IMR-90 (cell line): ENCODE measurements at regions not wholly inside any gene's neighbourhood (a gene's known extent, or its start where the extent isn't known, plus 50 kb on each side); places are given as distances from the start of the nearest gene placed in this dataset.

Experiments
- ATAC-seq: fragments of 200-7000 bp; cut with Tn5 transposase; 2 replicates; pipeline ENCODE4 v1.9.1; 2020; ENCODE audit warnings: low read depth, mild to moderate bottlenecking, moderate library complexity
- BruUV-seq: library from RNA; stranded (reverse); fragments of 400-500 nt; replicated peaks from 2 replicates; lab custom pipeline; 2021; lab: Mats Ljungman, UMichigan
- CTCF ChIA-PET: fragments of 300-600 bp; formaldehyde crosslinking; extraction: SDS; loops from one replicate; lab custom pipeline; 2021; ENCODE audit warnings: antibody characterized with exemption; lab: Yijun Ruan, JAX
- POLR2A ChIA-PET: fragments of 300-600 bp; sonication (Branson Sonifier 250); formaldehyde crosslinking; loops from one replicate; lab custom pipeline; 2022; ENCODE audit warnings: antibody characterized with exemption; ENCODE audit not compliant: unreplicated experiment; lab: Charles Lee
- DNase-seq: peaks from one replicate; pipeline ENCODE4 v3.0.0; 2013
- H2AFZ ChIP-seq: replicated peaks from 2 replicates; pipeline ENCODE3; 2013; ENCODE audit warnings: low read length, mild to moderate bottlenecking; ENCODE audit not compliant: poor library complexity
- H2AK5ac ChIP-seq: 2 replicates; pipeline ENCODE4 v1.6.1; 2013; ENCODE audit warnings: low read depth, low read length, inconsistent platforms
- H2AK9ac ChIP-seq: replicated peaks from 2 replicates; pipeline ENCODE3; 2013; ENCODE audit warnings: mild to moderate bottlenecking, low read depth, low read length, moderate library complexity; ENCODE audit not compliant: poor library complexity
- H2BK120ac ChIP-seq: 2 replicates; pipeline ENCODE4 v1.6.1; 2013; ENCODE audit warnings: low read depth, low read length, inconsistent platforms
- H2BK15ac ChIP-seq: 3 replicates; pipeline ENCODE4 v1.6.1; 2013; ENCODE audit warnings: low read depth, low read length, inconsistent platforms
- H2BK20ac ChIP-seq: 2 replicates; pipeline ENCODE4 v1.6.1; 2013; ENCODE audit warnings: low read depth, mild to moderate bottlenecking, inconsistent platforms, low read length, moderate library complexity
- H2BK5ac ChIP-seq: 2 replicates; pipeline ENCODE4 v1.6.1; 2013; ENCODE audit warnings: mild to moderate bottlenecking, low read depth, low read length, inconsistent platforms; ENCODE audit not compliant: poor library complexity, severe bottlenecking
- H3K14ac ChIP-seq: replicated peaks from 2 replicates; pipeline ENCODE4 v1.6.1; 2013; ENCODE audit warnings: low read depth, low read length, inconsistent platforms
- H3K18ac ChIP-seq: 2 replicates; pipeline ENCODE4 v1.6.1; 2013; ENCODE audit warnings: low read depth, low read length, control low read depth
- H3K23ac ChIP-seq: 2 replicates; pipeline ENCODE4 v1.6.1; 2013; ENCODE audit warnings: low read depth, low read length, inconsistent platforms
- H3K27ac ChIP-seq: 2 replicates; pipeline ENCODE4 v1.5.1; 2013; ENCODE audit warnings: mild to moderate bottlenecking, control low read depth, low read length; ENCODE audit not compliant: insufficient read depth
- H3K27me3 ChIP-seq: 2 replicates; pipeline ENCODE4 v1.6.1; 2013; ENCODE audit warnings: low read length; ENCODE audit not compliant: control insufficient read depth, insufficient read depth
- H3K36me3 ChIP-seq: 2 replicates; pipeline ENCODE4 v1.6.1; 2013; ENCODE audit warnings: low read length, mixed read lengths; ENCODE audit not compliant: control insufficient read depth, insufficient read depth
- H3K4ac ChIP-seq: 2 replicates; pipeline ENCODE4 v1.6.1; 2013; ENCODE audit warnings: low read depth, low read length, inconsistent platforms
- H3K4me1 ChIP-seq: 2 replicates; pipeline ENCODE4 v1.6.1; 2013; ENCODE audit warnings: low read length, mixed read lengths; ENCODE audit not compliant: control insufficient read depth, insufficient read depth
- H3K4me2 ChIP-seq: 2 replicates; pipeline ENCODE4 v1.6.1; 2013; ENCODE audit warnings: low read depth, mild to moderate bottlenecking, control low read depth, low read length, moderate library complexity
- H3K4me3 ChIP-seq: 2 replicates; pipeline ENCODE4 v1.5.1; 2013; ENCODE audit warnings: low read depth, mild to moderate bottlenecking, control low read depth, low read length, moderate library complexity; ENCODE audit not compliant: insufficient read depth
- H3K56ac ChIP-seq: 2 replicates; pipeline ENCODE4 v1.6.1; 2013; ENCODE audit warnings: low read length, inconsistent platforms; ENCODE audit not compliant: insufficient read depth; ENCODE audit errors: extremely low read depth
- H3K79me1 ChIP-seq, 2 experiments: 2 replicates each; pipeline ENCODE4 v1.6.1; 2013; ENCODE audit warnings: low read length in 2 of 2, inconsistent platforms in 1 of 2, low read depth in 1 of 2
- H3K9ac ChIP-seq: 2 replicates; pipeline ENCODE4 v1.6.1; 2013; ENCODE audit warnings: low read depth, low read length, control low read depth
- H3K9me1 ChIP-seq: 2 replicates; pipeline ENCODE4 v1.6.1; 2013; ENCODE audit warnings: low read length, inconsistent platforms; ENCODE audit not compliant: insufficient read depth
- H3K9me3 ChIP-seq: 2 replicates; pipeline ENCODE4 v1.6.1; 2013; ENCODE audit warnings: low read length; ENCODE audit not compliant: control insufficient read depth, insufficient read depth
- H4K20me1 ChIP-seq: 2 replicates; pipeline ENCODE4 v1.6.1; 2013; ENCODE audit warnings: low read length, inconsistent platforms; ENCODE audit not compliant: insufficient read depth
- H4K5ac ChIP-seq: 2 replicates; pipeline ENCODE4 v1.6.1; 2013; ENCODE audit warnings: mild to moderate bottlenecking, low read depth, low read length, control low read depth
- H4K8ac ChIP-seq, 2 experiments: 2 replicates each; pipeline ENCODE4 v1.6.1; 2013; ENCODE audit warnings: low read depth in 2 of 2, low read length in 2 of 2, control low read depth in 1 of 2, inconsistent platforms in 1 of 2
- H4K91ac ChIP-seq: 2 replicates; pipeline ENCODE4 v1.6.1; 2013; ENCODE audit warnings: low read depth, low read length, inconsistent platforms; ENCODE audit not compliant: insufficient read depth
- BHLHE40 ChIP-seq: fragments of 150-350 bp; IDR thresholded peaks from 2 replicates; pipeline ENCODE4 v1.6.1; 2016; ENCODE audit warnings: mild to moderate bottlenecking, low read depth, low read length
- CHD1 ChIP-seq: IDR thresholded peaks from 2 replicates; pipeline ENCODE4 v1.6.1; 2012; ENCODE audit warnings: low read depth, low read length, improper control_type of control experiment
- CTCF ChIP-seq: conservative IDR thresholded peaks from 2 replicates; pipeline ENCODE4 v1.5.1; 2012; ENCODE audit warnings: mild to moderate bottlenecking, low read depth, low read length, improper control_type of control experiment
- ELK1 ChIP-seq: fragments of 150-350 bp; IDR thresholded peaks from 2 replicates; pipeline ENCODE4 v1.6.1; 2016; ENCODE audit warnings: low read depth, mild to moderate bottlenecking, low read length, moderate library complexity, borderline replicate concordance
- FOS ChIP-seq: fragments of 150-350 bp; IDR thresholded peaks from 2 replicates; pipeline ENCODE4 v1.6.1; 2016; ENCODE audit warnings: low read depth, low read length
- MAFK ChIP-seq: IDR thresholded peaks from 2 replicates; pipeline ENCODE4 v1.6.1; 2012; ENCODE audit warnings: low read depth, low read length, improper control_type of control experiment
- MAZ ChIP-seq: IDR thresholded peaks from 2 replicates; pipeline ENCODE4 v1.6.1; 2012; ENCODE audit warnings: low read depth, mild to moderate bottlenecking, low read length, improper control_type of control experiment, moderate library complexity, borderline replicate concordance
- MXI1 ChIP-seq: IDR thresholded peaks from 2 replicates; pipeline ENCODE4 v1.6.1; 2012; ENCODE audit warnings: low read depth, mild to moderate bottlenecking, low read length, moderate library complexity, borderline replicate concordance
- NFE2L2 ChIP-seq: fragments of 150-350 bp; IDR thresholded peaks from 2 replicates; pipeline ENCODE4 v1.6.1; 2016; ENCODE audit warnings: low read depth, mild to moderate bottlenecking, low read length
- POLR2A ChIP-seq: IDR thresholded peaks from 2 replicates; pipeline ENCODE4 v1.6.1; 2012; ENCODE audit warnings: mild to moderate bottlenecking, low read depth, low read length
- RAD21 ChIP-seq: IDR thresholded peaks from 2 replicates; pipeline ENCODE4 v1.6.1; 2012; ENCODE audit warnings: low read length, improper control_type of control experiment
- RCOR1 ChIP-seq: IDR thresholded peaks from 2 replicates; pipeline ENCODE4 v1.6.1; 2012; ENCODE audit warnings: mild to moderate bottlenecking, low read length, improper control_type of control experiment; ENCODE audit not compliant: insufficient replicate concordance
- RFX5 ChIP-seq: IDR thresholded peaks from 2 replicates; pipeline ENCODE4 v1.8.0; 2012; ENCODE audit warnings: low read depth, mild to moderate bottlenecking, low read length, moderate library complexity
- SMC3 ChIP-seq: fragments of 150-350 bp; IDR thresholded peaks from 2 replicates; pipeline ENCODE4 v1.6.1; 2016; ENCODE audit warnings: low read depth, mild to moderate bottlenecking, antibody characterized with exemption, low read length, moderate library complexity
- WGBS, 2 experiments: methylation state at CpG; one replicate each; pipeline versions ENCODE4 v1.1.5 to v1.1.7; 2013; ENCODE audit warnings: missing lambda C conversion rate in 2 of 2; ENCODE audit not compliant: insufficient read length in 1 of 2; ENCODE audit errors: extremely low coverage in 2 of 2; 5-methylcytosine and 5-hydroxymethylcytosine counted together
- dilution Hi-C: fragments of 300-500 bp; cut with HindIII; formaldehyde crosslinking; loops from one replicate; pipeline ENCODE4 v1.14.3; 2018; ENCODE audit warnings: low sequenced_read_pairs; ENCODE audit not compliant: unreplicated experiment
- in situ Hi-C: fragments of 300-500 bp; cut with MboI; formaldehyde crosslinking; loops from 3 replicates; pipeline ENCODE4 v1.14.3; 2019; ENCODE audit warnings: low sequenced_read_pairs, inconsistent platforms, mixed read lengths
- intact Hi-C: fragments of 100-400 bp; cut with micrococcal nuclease; formaldehyde crosslinking; loops from 2 replicates; pipeline ENCODE4 v1.10.0; 2022

DNA sequence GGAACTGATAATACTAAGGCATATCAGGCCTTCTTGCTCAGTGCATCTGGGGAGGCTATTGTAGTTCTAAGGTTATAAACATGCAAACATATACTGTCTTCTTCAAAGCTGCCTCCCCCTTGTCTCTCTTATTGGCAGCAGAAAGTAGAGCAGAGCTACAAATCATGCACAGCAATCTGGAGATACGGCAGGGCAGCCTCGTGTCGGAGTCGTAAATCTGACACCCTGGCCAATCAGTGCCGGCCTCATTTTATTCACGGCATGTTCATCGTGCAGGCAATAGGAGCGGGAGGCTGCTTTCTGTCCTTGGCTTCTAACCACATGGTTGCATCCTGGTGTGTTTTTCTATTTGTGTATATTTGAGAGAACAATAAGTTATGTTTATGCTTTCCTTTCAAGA, 300.2 kb upstream of the CNTN6 start:
- H3K9ac ChIP-seq, result no peak overlapping the region
- no peak overlapping the region for H2AK9ac ChIP-seq
- no peaks in the 10 kb centered on the region for H3K79me1 ChIP-seq
- peaks cover 5% of the 10 kb centered on the region for H3K9me3 ChIP-seq
- H2BK20ac ChIP-seq, result no peak overlapping the region
- H4K5ac ChIP-seq, result no peak overlapping the region
- H3K4me2 ChIP-seq, result no peak overlapping the region
- no peak overlapping the region for H3K18ac ChIP-seq
- no peaks in the 10 kb centered on the region for H4K20me1 ChIP-seq
- no peak overlapping the region for H2BK15ac ChIP-seq
- H3K4ac ChIP-seq, result no peak overlapping the region
- no peak overlapping the region for H3K56ac ChIP-seq
- intact Hi-C loops, result no loop called here
- H3K27me3 ChIP-seq, result no peaks in the 10 kb centered on the region
- in situ Hi-C loops, result no loop called here
- no peak for ATAC-seq
- no peak overlapping the region for H3K27ac ChIP-seq
- H3K36me3 ChIP-seq, result no peaks in the 10 kb centered on the region
- H4K8ac ChIP-seq, result no peak overlapping the region
- no peak overlapping the region for H2AK5ac ChIP-seq
- no peak overlapping the region for H4K91ac ChIP-seq
- WGBS, 2 experiments, result 58% methylated on average over 4 of the region's 8 CpGs; no CpG with 5 or more reads in 1 of the 2 experiments
- POLR2A ChIA-PET, result no interaction called here
- H3K4me1 ChIP-seq, result no peaks in the 10 kb centered on the region
- H2AFZ ChIP-seq, result no peak overlapping the region
- H3K23ac ChIP-seq, result no peak overlapping the region
- CTCF ChIA-PET, result no interaction called here
- H2BK120ac ChIP-seq, result no peak overlapping the region
- H3K4me3 ChIP-seq, result no peak overlapping the region
- BruUV-seq, result no TSS peak
- TF ChIP-seq RFX5 (no peak), CHD1 (no peak), FOS (no peak), RCOR1 (no peak), MAZ (no peak), NFE2L2 (no peak), MAFK (no peak), SMC3 (no peak), POLR2A (no peak), ELK1 (no peak), BHLHE40 (no peak), CTCF (no peak), RAD21 (no peak), MXI1 (no peak)
- no peak for DNase-seq
- no peak overlapping the region for H2BK5ac ChIP-seq
- H3K9me1 ChIP-seq, result no peaks in the 10 kb centered on the region
- H3K14ac ChIP-seq, result no peak overlapping the region
- dilution Hi-C loops, result no loop called here
